Esophagus muscularis mucosa (tissue), 3 donors: ENCODE measurements at regions not wholly inside any gene's neighbourhood (a gene's known extent, or its start where the extent isn't known, plus 50 kb on each side); places are given as distances from the start of the nearest gene placed in this dataset.

Experiments
- CTCF ChIP-seq, 3 experiments: fragments of 200-600 bp in 2 of 3; fragments of 450-650 bp in 1 of 3; sonication (generic) in 2 of 3; IDR thresholded peaks; one replicate each; pipeline ENCODE4 v1.5.1; 2017 to 2019; ENCODE audit warnings: antibody characterized with exemption in 3 of 3, mild to moderate bottlenecking in 2 of 3, moderate library complexity in 1 of 3
- POLR2A ChIP-seq: fragments of 450-650 bp; IDR thresholded peaks from one replicate; pipeline ENCODE4 v1.6.1; 2017; ENCODE audit warnings: antibody characterized with exemption, moderate library complexity, mild to moderate bottlenecking, low read depth

- TF ChIP-seq POLR2A = no peak
- TF ChIP-seq CTCF (IDR thresholded peaks at IDR 0.05) = no peak
These were observed 148.5 kb upstream of the PITRM1 start for GRCh38 chr10:3321123-3321522.
